ENCODE measurements at regions not wholly inside any gene's neighbourhood (a gene's known extent, or its start where the extent isn't known, plus 50 kb on each side); places are given as distances from the start of the nearest gene placed in this dataset.

DNA sequence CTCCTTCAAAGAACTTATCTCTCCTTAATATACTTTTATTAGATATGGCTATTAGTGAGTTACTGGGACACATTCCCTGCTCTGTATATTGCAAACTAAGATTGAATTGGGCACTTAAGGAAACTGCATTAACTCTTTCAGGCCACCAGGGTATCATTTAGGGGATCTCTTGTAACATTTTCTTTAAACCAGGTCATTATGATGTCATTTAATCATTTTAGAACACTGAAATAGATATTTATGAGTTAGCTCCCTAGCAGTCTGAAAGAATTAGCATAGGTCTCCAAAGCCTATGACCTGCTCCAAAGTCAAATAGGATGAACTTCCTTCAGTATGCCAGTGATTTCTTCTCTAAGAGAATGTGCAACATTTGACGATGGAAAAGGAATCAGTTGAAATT, 506.9 kb downstream of the FOXG1 start:
- Histone ChIP-seq H3K4me3 (ENCODE audit: low read length) (no peak overlapping the region), H3K36me3 (ENCODE audit: control insufficient read depth, insufficient read depth, low read length) (no peaks in the 10 kb centered on the region), H3K4me1 (ENCODE audit: control insufficient read depth, insufficient read depth, low read length) (no peaks in the 10 kb centered on the region), H3K9ac (ENCODE audit: extremely low read depth, low read length, poor library complexity, severe bottlenecking) (no peak overlapping the region), H3K9me3 (ENCODE audit: control insufficient read depth, low read length) (no peaks in the 10 kb centered on the region), H3K27me3 (ENCODE audit: control insufficient read depth, insufficient read depth, low read length, poor library complexity, severe bottlenecking) (no peaks in the 10 kb centered on the region), H3K27ac (ENCODE audit: low read depth, low read length) (no peak overlapping the region)
- 100% methylated on average over 1 of the region's 1 CpG for WGBS, 2 experiments (ENCODE audit: insufficient coverage in 1 of 2, insufficient read length in 1 of 2)
- Mint-ChIP-seq H3K4me1 (no peaks in the 10 kb centered on the region), H3K4me3 (no peak overlapping the region), H3K27ac (no peak overlapping the region), H3K36me3 (ENCODE audit: low read depth) (no peaks in the 10 kb centered on the region), H3K27me3 (ENCODE audit: insufficient read depth) (peaks cover 4% of the 10 kb centered on the region), H3K9me3 (no peaks in the 10 kb centered on the region)
- TF ChIP-seq, protein P1, sequence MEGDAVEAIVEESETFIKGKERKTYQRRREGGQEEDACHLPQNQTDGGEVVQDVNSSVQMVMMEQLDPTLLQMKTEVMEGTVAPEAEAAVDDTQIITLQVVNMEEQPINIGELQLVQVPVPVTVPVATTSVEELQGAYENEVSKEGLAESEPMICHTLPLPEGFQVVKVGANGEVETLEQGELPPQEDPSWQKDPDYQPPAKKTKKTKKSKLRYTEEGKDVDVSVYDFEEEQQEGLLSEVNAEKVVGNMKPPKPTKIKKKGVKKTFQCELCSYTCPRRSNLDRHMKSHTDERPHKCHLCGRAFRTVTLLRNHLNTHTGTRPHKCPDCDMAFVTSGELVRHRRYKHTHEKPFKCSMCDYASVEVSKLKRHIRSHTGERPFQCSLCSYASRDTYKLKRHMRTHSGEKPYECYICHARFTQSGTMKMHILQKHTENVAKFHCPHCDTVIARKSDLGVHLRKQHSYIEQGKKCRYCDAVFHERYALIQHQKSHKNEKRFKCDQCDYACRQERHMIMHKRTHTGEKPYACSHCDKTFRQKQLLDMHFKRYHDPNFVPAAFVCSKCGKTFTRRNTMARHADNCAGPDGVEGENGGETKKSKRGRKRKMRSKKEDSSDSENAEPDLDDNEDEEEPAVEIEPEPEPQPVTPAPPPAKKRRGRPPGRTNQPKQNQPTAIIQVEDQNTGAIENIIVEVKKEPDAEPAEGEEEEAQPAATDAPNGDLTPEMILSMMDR (conservative IDR thresholded peaks at IDR 0.05), result peak; percentile 71
- DNase-seq, result no peak

DNA sequence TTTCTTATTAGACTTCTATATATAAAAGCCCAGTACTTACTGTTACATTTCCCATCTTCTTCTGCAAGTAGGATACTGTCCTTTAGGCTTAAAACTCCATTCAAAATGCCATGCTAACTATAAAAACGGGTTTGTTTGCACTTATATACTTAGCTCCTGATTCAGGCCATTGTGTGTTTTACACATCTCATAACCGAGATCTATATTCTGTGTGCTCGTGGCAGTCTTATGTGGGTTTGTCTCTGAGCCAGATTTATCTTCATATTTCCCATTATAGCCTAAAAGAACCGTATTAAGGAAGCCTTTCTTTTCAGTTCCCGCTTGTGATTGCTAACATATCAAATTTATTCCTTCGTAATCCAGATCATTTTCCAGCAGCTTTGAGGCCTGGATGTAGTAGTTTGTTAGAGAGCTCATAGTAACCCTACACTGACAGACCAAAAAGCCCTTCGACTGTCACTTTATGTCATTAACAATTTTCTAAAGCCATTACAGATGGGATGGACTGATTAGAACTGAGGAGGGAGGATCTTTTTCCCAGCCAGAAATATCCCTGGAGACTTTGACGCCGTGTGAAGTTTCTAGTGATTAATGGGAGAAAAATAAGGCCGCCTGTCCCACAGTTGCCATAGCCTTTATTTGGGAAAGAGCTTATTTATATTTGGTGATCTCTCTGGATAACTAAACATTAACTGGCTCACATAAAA, 508.5 kb downstream of the FOXG1 start:
- peaks cover 7% of the 10 kb centered on the region for H3K27me3 Mint-ChIP-seq (ENCODE audit: insufficient read depth)
- H3K36me3 ChIP-seq (ENCODE audit: control insufficient read depth, insufficient read depth, low read length), result no peaks in the 10 kb centered on the region
- no peaks in the 10 kb centered on the region for H3K27me3 ChIP-seq (ENCODE audit: control insufficient read depth, insufficient read depth, low read length, poor library complexity, severe bottlenecking)
- no peaks in the 10 kb centered on the region for H3K4me1 ChIP-seq (ENCODE audit: control insufficient read depth, insufficient read depth, low read length)
- no peak overlapping the region for H3K4me3 ChIP-seq (ENCODE audit: low read length)
- H3K9me3 ChIP-seq (ENCODE audit: control insufficient read depth, low read length), result no peaks in the 10 kb centered on the region
- H3K9me3 Mint-ChIP-seq, result no peaks in the 10 kb centered on the region
- H3K27ac ChIP-seq (ENCODE audit: low read depth, low read length), result no peak overlapping the region
- 81 to 93% methylated on average over 5 to 10 of the region's 10 CpGs for WGBS, 2 experiments (ENCODE audit: insufficient coverage in 1 of 2, insufficient read length in 1 of 2)
- H3K4me3 Mint-ChIP-seq, result no peak overlapping the region
- no peak overlapping the region for H3K27ac Mint-ChIP-seq
- DNase-seq, result no peak
- H3K9ac ChIP-seq (ENCODE audit: extremely low read depth, low read length, poor library complexity, severe bottlenecking), result no peak overlapping the region
- no peaks in the 10 kb centered on the region for H3K4me1 Mint-ChIP-seq
- no peaks in the 10 kb centered on the region for H3K36me3 Mint-ChIP-seq (ENCODE audit: low read depth)
- TF ChIP-seq, protein P1 (conservative IDR thresholded peaks at IDR 0.05), result no peak

DNA sequence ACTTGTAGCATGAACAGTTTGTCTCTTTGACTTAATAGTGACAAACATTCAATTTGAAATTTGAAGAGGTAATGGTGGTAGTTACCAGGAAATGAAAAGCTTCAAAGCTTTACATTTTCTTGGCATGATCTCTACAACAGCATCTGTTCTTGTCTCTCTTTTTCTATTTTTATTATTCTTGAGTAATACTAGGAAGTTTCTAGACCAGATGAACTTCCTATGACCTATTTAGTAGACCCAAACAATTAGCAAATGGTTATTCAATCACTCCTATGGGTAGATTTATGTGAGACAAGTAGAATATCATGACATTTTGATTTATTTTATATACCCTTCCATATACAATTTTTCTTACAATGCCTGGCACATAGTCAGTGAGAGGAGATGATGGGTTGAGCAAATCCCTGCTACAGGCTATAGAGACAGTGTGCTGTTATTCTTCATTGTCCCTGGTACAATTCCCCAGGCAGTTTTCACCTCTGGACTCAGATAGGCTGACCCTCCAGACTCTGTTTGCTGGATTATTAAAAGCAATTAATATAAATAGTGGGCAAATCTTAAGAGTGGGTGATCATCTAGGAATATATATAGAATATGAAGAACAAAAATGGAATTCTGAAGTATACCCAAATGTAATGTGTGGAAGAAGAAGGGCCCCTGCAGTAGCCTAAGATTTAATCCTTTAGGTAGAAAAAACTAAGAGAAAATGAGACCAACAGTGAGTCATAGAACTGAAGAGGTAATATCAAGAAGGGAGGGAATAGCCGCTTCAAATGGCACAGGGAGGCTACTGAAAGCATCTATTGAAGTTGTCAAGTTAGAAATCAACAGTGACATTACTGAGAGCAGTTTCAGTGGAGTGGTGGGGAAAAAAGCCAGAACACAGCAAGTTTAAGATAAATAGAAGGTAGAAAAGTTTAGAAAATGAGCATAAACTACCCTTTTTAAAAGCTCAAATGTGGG, 512.0 kb downstream of the FOXG1 start:
- Histone ChIP-seq H3K27me3 (ENCODE audit: control insufficient read depth, insufficient read depth, low read length, poor library complexity, severe bottlenecking) (no peaks in the 10 kb centered on the region), H3K36me3 (ENCODE audit: control insufficient read depth, insufficient read depth, low read length) (no peaks in the 10 kb centered on the region), H3K4me1 (ENCODE audit: control insufficient read depth, insufficient read depth, low read length) (no peaks in the 10 kb centered on the region), H3K9ac (ENCODE audit: extremely low read depth, low read length, poor library complexity, severe bottlenecking) (no peak overlapping the region), H3K27ac (ENCODE audit: low read depth, low read length) (no peak overlapping the region), H3K9me3 (ENCODE audit: control insufficient read depth, low read length) (no peaks in the 10 kb centered on the region), H3K4me3 (ENCODE audit: low read length) (no peak overlapping the region)
- TF ChIP-seq, protein P1 (conservative IDR thresholded peaks at IDR 0.05), result no peak
- Mint-ChIP-seq H3K4me3 (no peak overlapping the region), H3K27ac (no peak overlapping the region), H3K9me3 (no peaks in the 10 kb centered on the region), H3K36me3 (ENCODE audit: low read depth) (no peaks in the 10 kb centered on the region), H3K27me3 (ENCODE audit: insufficient read depth) (peaks cover 3% of the 10 kb centered on the region), H3K4me1 (no peaks in the 10 kb centered on the region)
- DNase-seq, result no peak
- WGBS, 2 experiments (ENCODE audit: insufficient coverage in 1 of 2, insufficient read length in 1 of 2), result 80 to 91% methylated on average over 1 of the region's 1 CpG
